H1 (cell line): ENCODE measurements at regions not wholly inside any gene's neighbourhood (a gene's known extent, or its start where the extent isn't known, plus 50 kb on each side); places are given as distances from the start of the nearest gene placed in this dataset.

Experiments used
- CTCF ChIA-PET: fragments of 300-600 bp; sonication (Branson Sonifier 250); formaldehyde crosslinking; loops from one replicate; lab custom pipeline; 2021; ENCODE audit not compliant: partially characterized antibody; lab: Charles Lee
- POLR2A ChIA-PET: fragments of 300-600 bp; sonication (Branson Sonifier 250); formaldehyde crosslinking; loops from one replicate; lab custom pipeline; 2021; ENCODE audit warnings: inconsistent platforms; ENCODE audit not compliant: partially characterized antibody; lab: Charles Lee
- DNase-seq, 2 experiments: peaks; one replicate each; pipeline versions ENCODE4 v3.0.0 to v3.0.0-alpha.2; 2010 to 2022; ENCODE audit warnings: low spot score in 2 of 2, low read depth in 1 of 2, mixed read lengths in 1 of 2
- FAIRE-seq: peaks from 2 replicates; lab custom pipeline; 2011; peaks lifted over from hg19 to GRCh38; lab: Jason Lieb, UNC
- H2AFZ ChIP-seq: 2 replicates; pipeline ENCODE4 v1.8.1; 2012; ENCODE audit warnings: low read length, inconsistent platforms
- H2AK5ac ChIP-seq: 2 replicates; pipeline ENCODE4 v1.6.1; 2013; ENCODE audit warnings: low read depth, low read length
- H2BK120ac ChIP-seq: replicated peaks from 2 replicates; pipeline ENCODE3; 2013; ENCODE audit warnings: low read depth, low read length, inconsistent platforms
- H2BK12ac ChIP-seq: 2 replicates; pipeline ENCODE4 v1.6.1; 2013; ENCODE audit warnings: low read depth, low read length
- H2BK15ac ChIP-seq: 2 replicates; pipeline ENCODE4 v1.6.1; 2013; ENCODE audit warnings: low read length
- H2BK20ac ChIP-seq: 2 replicates; pipeline ENCODE4 v1.6.1; 2013; ENCODE audit warnings: low read length
- H2BK5ac ChIP-seq: 2 replicates; pipeline ENCODE4 v1.6.1; 2013; ENCODE audit warnings: low read depth, low read length
- H3K14ac ChIP-seq: 2 replicates; pipeline ENCODE4 v1.6.1; 2013; ENCODE audit warnings: inconsistent platforms; ENCODE audit not compliant: insufficient read length
- H3K18ac ChIP-seq: 2 replicates; pipeline ENCODE4 v1.6.1; 2013; ENCODE audit warnings: low read length; ENCODE audit errors: extremely low read depth
- H3K23ac ChIP-seq: 2 replicates; pipeline ENCODE4 v1.6.1; 2013; ENCODE audit warnings: inconsistent platforms; ENCODE audit not compliant: insufficient read length
- H3K23me2 ChIP-seq: 2 replicates; pipeline ENCODE4 v1.6.1; 2013; ENCODE audit warnings: low read depth, low read length
- H3K27ac ChIP-seq: 2 replicates; pipeline ENCODE4 v1.6.1; 2011; ENCODE audit warnings: low read depth, low read length, inconsistent platforms
- H3K27me3 ChIP-seq, 4 experiments: replicated peaks in 1 of 4; 1 replicate in 1 of 4; 2 replicates in 3 of 4; pipeline versions ENCODE4 v1.6.1 to v1.8.1; 2011 to 2013; ENCODE audit warnings: low read length in 3 of 4, mild to moderate bottlenecking in 3 of 4, inconsistent platforms in 2 of 4, mixed read lengths in 2 of 4, moderate library complexity in 1 of 4; ENCODE audit not compliant: control insufficient read depth in 3 of 4, insufficient read depth in 3 of 4; ENCODE audit errors: extremely low read depth in 1 of 4
- H3K36me3 ChIP-seq, 4 experiments: 2 replicates each; pipeline versions ENCODE4 v1.6.1 to v1.8.1; 2011 to 2013; ENCODE audit warnings: mild to moderate bottlenecking in 4 of 4, low read length in 3 of 4, moderate library complexity in 2 of 4, control low read depth in 1 of 4, inconsistent platforms in 1 of 4; ENCODE audit not compliant: insufficient read depth in 4 of 4, control insufficient read depth in 2 of 4
- H3K4ac ChIP-seq: replicated peaks from 2 replicates; pipeline ENCODE3; 2013; ENCODE audit warnings: low read length, low read depth, mixed read lengths, inconsistent platforms; ENCODE audit not compliant: insufficient read length
- H3K4me1 ChIP-seq, 4 experiments: replicated peaks in 1 of 4; 1 replicate in 1 of 4; 2 replicates in 3 of 4; pipeline versions ENCODE4 v1.6.1 to v1.8.1; 2011 to 2013; ENCODE audit warnings: low read length in 3 of 4, inconsistent platforms in 2 of 4, mixed read lengths in 1 of 4; ENCODE audit not compliant: insufficient read depth in 4 of 4, control insufficient read depth in 3 of 4
- H3K4me2 ChIP-seq, 2 experiments: 2 replicates each; pipeline versions ENCODE4 v1.6.1 to v1.8.1; 2011 to 2013; ENCODE audit warnings: low read depth in 2 of 2, low read length in 2 of 2, control low read depth in 1 of 2, inconsistent platforms in 1 of 2, mild to moderate bottlenecking in 1 of 2; ENCODE audit not compliant: insufficient read depth in 1 of 2
- H3K4me3 ChIP-seq, 4 experiments: fragments of 200-600, 300-600 bp in 1 of 4; sonication (generic), shearing (Covaris generic), sonication (Bioruptor Twin) in 1 of 4; 2 replicates each; pipeline versions ENCODE4 v1.5.1 to v1.8.1; 2011 to 2016; ENCODE audit warnings: low read length in 4 of 4, low read depth in 3 of 4, control low read depth in 2 of 4, inconsistent platforms in 2 of 4, mild to moderate bottlenecking in 2 of 4, mixed read lengths in 1 of 4, moderate library complexity in 1 of 4; ENCODE audit not compliant: insufficient read depth in 2 of 4; ENCODE audit errors: extremely low read depth in 1 of 4
- H3K56ac ChIP-seq: replicated peaks from 2 replicates; pipeline ENCODE3; 2013; ENCODE audit warnings: low read depth, mild to moderate bottlenecking, mixed read lengths, low read length, inconsistent platforms; ENCODE audit not compliant: insufficient read length
- H3K79me1 ChIP-seq: 2 replicates; pipeline ENCODE4 v1.6.1; 2013; ENCODE audit warnings: low read depth, low read length, control low read depth
- H3K79me2 ChIP-seq, 2 experiments: 2 replicates each; pipeline versions ENCODE4 v1.6.1 to v1.8.1; 2012 to 2013; ENCODE audit warnings: low read length in 2 of 2, mild to moderate bottlenecking in 2 of 2, inconsistent platforms in 1 of 2; ENCODE audit not compliant: insufficient read depth in 2 of 2, control insufficient read depth in 1 of 2
- H3K9ac ChIP-seq, 4 experiments: replicated peaks in 1 of 4; 1 replicate in 1 of 4; 2 replicates in 3 of 4; pipeline versions ENCODE4 v1.6.1 to v1.8.1; 2011 to 2013; ENCODE audit warnings: low read depth in 3 of 4, low read length in 3 of 4, control low read depth in 2 of 4, mild to moderate bottlenecking in 2 of 4, moderate library complexity in 2 of 4, inconsistent platforms in 1 of 4; ENCODE audit errors: extremely low read depth in 1 of 4
- H3K9me3 ChIP-seq, 2 experiments: 2 replicates each; pipeline versions ENCODE4 v1.6.1 to v1.8.1; 2012 to 2013; ENCODE audit warnings: mild to moderate bottlenecking in 2 of 2, moderate library complexity in 2 of 2, control low read depth in 1 of 2, inconsistent platforms in 1 of 2, low read depth in 1 of 2, low read length in 1 of 2, mixed read lengths in 1 of 2; ENCODE audit not compliant: insufficient read depth in 2 of 2
- H4K20me1 ChIP-seq, 2 experiments: replicated peaks in 1 of 2; 2 replicates each; pipeline versions ENCODE3 to v1.8.1; 2011 to 2013; ENCODE audit warnings: inconsistent platforms in 2 of 2, low read length in 2 of 2, mild to moderate bottlenecking in 1 of 2; ENCODE audit not compliant: insufficient read depth in 2 of 2, control insufficient read depth in 1 of 2
- H4K5ac ChIP-seq: 2 replicates; pipeline ENCODE4 v1.6.1; 2013; ENCODE audit warnings: low read length, low read depth, mixed read lengths, inconsistent platforms; ENCODE audit not compliant: insufficient read length
- H4K8ac ChIP-seq: 2 replicates; pipeline ENCODE4 v1.8.0; 2013; ENCODE audit warnings: mild to moderate bottlenecking, moderate library complexity, low read length, inconsistent platforms; ENCODE audit not compliant: insufficient read depth; ENCODE audit errors: extremely low read depth
- H4K91ac ChIP-seq: replicated peaks from 2 replicates; pipeline ENCODE3; 2013; ENCODE audit warnings: low read length, mixed read lengths, inconsistent platforms; ENCODE audit not compliant: insufficient read length
- SIN3A ChIP-seq, 2 experiments: IDR thresholded peaks in 1 of 2; conservative IDR thresholded peaks in 1 of 2; 2 replicates each; pipeline ENCODE4 v1.6.1; 2011 to 2012; ENCODE audit warnings: low read length in 2 of 2, improper control_type of control experiment in 1 of 2, low read depth in 1 of 2, mild to moderate bottlenecking in 1 of 2
- WGBS, 2 experiments: shearing (Covaris generic) in 1 of 2; methylation state at CpG; one replicate each; pipeline versions ENCODE4 v1.1.6 to v1.1.7; 2013 to 2015; ENCODE audit warnings: low lambda C conversion rate in 2 of 2, mixed read lengths in 2 of 2, inconsistent platforms in 1 of 2, low coverage in 1 of 2, missing lambda C conversion rate in 1 of 2; ENCODE audit not compliant: insufficient replicate concordance in 2 of 2, insufficient coverage in 1 of 2, insufficient read length in 1 of 2; ENCODE audit errors: extremely low coverage in 1 of 2, missing lambda C conversion rate in 1 of 2; 5-methylcytosine and 5-hydroxymethylcytosine counted together

DNA sequence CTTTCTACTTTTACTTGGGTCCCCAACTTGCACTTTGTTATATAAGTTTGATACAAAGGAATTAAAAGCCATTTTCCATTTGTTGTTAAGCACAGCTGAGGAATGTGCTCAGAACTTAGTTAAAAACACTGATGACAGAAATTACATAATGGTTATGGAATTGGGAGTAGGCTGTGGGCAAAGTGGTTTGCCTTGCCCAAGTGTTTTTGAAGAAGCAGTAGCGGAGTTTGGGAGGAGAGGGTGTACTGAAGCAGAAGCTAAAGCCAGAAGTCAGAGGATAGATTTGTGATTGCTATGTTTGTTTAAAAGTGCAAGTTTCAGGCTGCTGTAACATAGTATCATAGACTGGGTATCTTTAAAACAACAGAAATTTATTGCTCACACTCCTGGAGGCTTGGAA, 391.8 kb downstream of the DUSP10 start:
- H3K36me3 ChIP-seq = no peaks in the 10 kb centered on the region
- H3K27me3 ChIP-seq = no peaks in the 10 kb centered on the region
- no peak overlapping the region for H3K27ac ChIP-seq
- H3K4me3 ChIP-seq = no peak overlapping the region
- H3K4me2 ChIP-seq = no peak overlapping the region
- H3K18ac ChIP-seq = no peak overlapping the region
- no peaks in the 10 kb centered on the region for H3K23me2 ChIP-seq
- H2BK5ac ChIP-seq = no peak overlapping the region
- H4K5ac ChIP-seq = no peak overlapping the region
- no peak overlapping the region for H2AK5ac ChIP-seq
- ChIA-PET POLR2A (interaction anchor here (0.6 kb wide), 1 partner anchor 9 kb away, joined by 4 read pairs; no protein-coding TSS in a partner anchor), CTCF (interaction anchor here (1.6 kb wide), 1 partner anchor 85 kb away, joined by 5 read pairs; no protein-coding TSS in a partner anchor)
- H3K23ac ChIP-seq = no peak overlapping the region
- no peaks in the 10 kb centered on the region for H3K4me1 ChIP-seq
- H3K9me3 ChIP-seq = no peaks in the 10 kb centered on the region
- no peak overlapping the region for H3K9ac ChIP-seq
- no peak overlapping the region for H4K91ac ChIP-seq
- no peak overlapping the region for H3K4ac ChIP-seq
- DNase-seq = no peak
- no peak overlapping the region for H3K56ac ChIP-seq
- no peak overlapping the region for H3K14ac ChIP-seq
- H2AFZ ChIP-seq = no peak overlapping the region
- H4K20me1 ChIP-seq = no peaks in the 10 kb centered on the region
- 92% methylated on average over 1 of the region's 1 CpG; no CpG with 5 or more reads in 1 of the 2 experiments for WGBS, 2 experiments
- FAIRE-seq = no peak
- H2BK20ac ChIP-seq = no peak overlapping the region
- TF ChIP-seq SIN3A (conservative IDR thresholded peaks at IDR 0.05 in 1 of 2, IDR thresholded peaks at IDR 0.05 in 1 of 2; ENCODE audit: low read depth in 1 of 2, low read length in 2 of 2) = no peak
- H3K79me2 ChIP-seq = no peaks in the 10 kb centered on the region
- H3K79me1 ChIP-seq = no peaks in the 10 kb centered on the region
- H2BK15ac ChIP-seq = no peak overlapping the region
- no peak overlapping the region for H2BK12ac ChIP-seq
- H4K8ac ChIP-seq = no peak overlapping the region
- H2BK120ac ChIP-seq = no peak overlapping the region
